CD14-positive monocyte (primary cell): ENCODE measurements at regions not wholly inside any gene's neighbourhood (a gene's known extent, or its start where the extent isn't known, plus 50 kb on each side); places are given as distances from the start of the nearest gene placed in this dataset.

Source experiments
- DNase-seq, 3 donors: peaks; one replicate each; pipeline ENCODE4 v3.0.0-alpha.2; 2011 to 2022
- H2AFZ ChIP-seq: 2 replicates; pipeline ENCODE4 v1.6.0; 2012; ENCODE audit warnings: mild to moderate bottlenecking, low read depth, low read length, inconsistent platforms; ENCODE audit not compliant: insufficient read depth, poor library complexity, severe bottlenecking
- H3K27ac ChIP-seq, 2 donors: 1 replicate in 1 of 2; 2 replicates in 1 of 2; pipeline ENCODE4 v1.5.1; 2012 to 2013; ENCODE audit warnings: low read length in 2 of 2, control low read depth in 1 of 2, inconsistent platforms in 1 of 2, low read depth in 1 of 2, mild to moderate bottlenecking in 1 of 2
- H3K27me3 ChIP-seq, 2 donors: one replicate each; pipeline versions ENCODE4 v1.6.0 to v1.6.1; 2011 to 2013; ENCODE audit warnings: low read length in 2 of 2; ENCODE audit not compliant: control insufficient read depth in 2 of 2, insufficient read depth in 2 of 2
- H3K36me3 ChIP-seq, 2 donors: replicated peaks in 1 of 2; 1 replicate in 1 of 2; 2 replicates in 1 of 2; pipeline versions ENCODE4 v1.5.1 to v1.6.1; 2012 to 2013; ENCODE audit warnings: low read length in 2 of 2, control low read depth in 1 of 2, inconsistent platforms in 1 of 2, mild to moderate bottlenecking in 1 of 2; ENCODE audit not compliant: insufficient read depth in 2 of 2, control insufficient read depth in 1 of 2
- H3K4me1 ChIP-seq, 2 donors: 1 replicate in 1 of 2; 2 replicates in 1 of 2; pipeline versions ENCODE4 v1.5.1 to v1.6.1; 2012 to 2013; ENCODE audit warnings: low read length in 2 of 2, control low read depth in 1 of 2, inconsistent platforms in 1 of 2, mild to moderate bottlenecking in 1 of 2, moderate library complexity in 1 of 2; ENCODE audit not compliant: insufficient read depth in 2 of 2, control insufficient read depth in 1 of 2
- H3K4me2 ChIP-seq: replicated peaks from 2 replicates; pipeline ENCODE3; 2012; ENCODE audit warnings: low read length, moderate library complexity, mild to moderate bottlenecking; ENCODE audit not compliant: poor library complexity, severe bottlenecking; ENCODE audit errors: extremely low read depth
- H3K4me3 ChIP-seq, 3 experiments: fragments of 200-600 bp in 1 of 3; sonication (generic) in 1 of 3; replicated peaks in 1 of 3; 1 replicate in 2 of 3; 2 replicates in 1 of 3; pipeline ENCODE4 v1.5.1; 2011 to 2013; ENCODE audit warnings: low read length in 3 of 3, mild to moderate bottlenecking in 3 of 3, control low read depth in 2 of 3, low read depth in 2 of 3, inconsistent platforms in 1 of 3, moderate library complexity in 1 of 3
- H3K79me2 ChIP-seq: 2 replicates; pipeline ENCODE4 v1.6.0; 2012; ENCODE audit warnings: mild to moderate bottlenecking, control low read depth, inconsistent platforms, low read length, moderate library complexity; ENCODE audit not compliant: insufficient read depth
- H3K9ac ChIP-seq: 2 replicates; pipeline ENCODE4 v1.6.0; 2017; ENCODE audit warnings: low read length, mild to moderate bottlenecking; ENCODE audit not compliant: insufficient read depth, poor library complexity, severe bottlenecking
- H3K9me3 ChIP-seq, 2 donors: replicated peaks in 1 of 2; 1 replicate in 1 of 2; 2 replicates in 1 of 2; pipeline versions ENCODE4 v1.5.1 to v1.6.1; 2012 to 2013; ENCODE audit warnings: low read length in 2 of 2, control low read depth in 1 of 2; ENCODE audit not compliant: control insufficient read depth in 1 of 2, insufficient read depth in 1 of 2
- H4K20me1 ChIP-seq: 2 replicates; pipeline ENCODE4 v1.6.0; 2012; ENCODE audit warnings: mild to moderate bottlenecking, low read length, control low read depth, moderate library complexity; ENCODE audit not compliant: insufficient read depth
- H3K27ac Mint-ChIP-seq, 7 donors: one replicate each; pipeline ENCODE4 v1.8.0; 2020; ENCODE audit warnings: mild to moderate bottlenecking in 7 of 7, mixed read lengths in 7 of 7, moderate library complexity in 6 of 7, inconsistent platforms in 2 of 7
- H3K27me3 Mint-ChIP-seq, 3 donors: one replicate each; pipeline ENCODE4 v1.8.0; 2021 to 2022; ENCODE audit warnings: low read depth in 3 of 3, mild to moderate bottlenecking in 3 of 3, mixed read lengths in 3 of 3, moderate library complexity in 3 of 3, inconsistent platforms in 1 of 3
- H3K36me3 Mint-ChIP-seq, 2 donors: one replicate each; pipeline ENCODE4 v1.8.0; 2020; ENCODE audit warnings: mixed read lengths in 2 of 2, inconsistent platforms in 1 of 2, mild to moderate bottlenecking in 1 of 2
- H3K4me1 Mint-ChIP-seq: one replicate; pipeline ENCODE4 v1.8.0; 2020; ENCODE audit warnings: mild to moderate bottlenecking, mixed read lengths
- H3K4me3 Mint-ChIP-seq, 2 donors: one replicate each; pipeline ENCODE4 v1.8.0; 2020; ENCODE audit warnings: mild to moderate bottlenecking in 2 of 2, mixed read lengths in 2 of 2, moderate library complexity in 1 of 2
- H3K9me3 Mint-ChIP-seq, 7 donors: one replicate each; pipeline ENCODE4 v1.8.0; 2020 to 2022; ENCODE audit warnings: mixed read lengths in 7 of 7, mild to moderate bottlenecking in 6 of 7, moderate library complexity in 6 of 7, inconsistent platforms in 2 of 7
- WGBS: methylation state at CpG from one replicate; pipeline ENCODE4 v1.1.5; 2013; ENCODE audit warnings: missing lambda C conversion rate; ENCODE audit not compliant: insufficient coverage; 5-methylcytosine and 5-hydroxymethylcytosine counted together
- intact Hi-C, 2 donors: fragments of 100-400 bp; cut with micrococcal nuclease; formaldehyde crosslinking; loops; one replicate each; pipeline versions ENCODE4 v1.15.0 to v1.15.1; 2023
- TF ChIP-seq, protein P1 (sequence below): fragments of 200-600 bp; IDR thresholded peaks from one replicate; pipeline ENCODE4 v1.8.0; 2022; ENCODE audit warnings: antibody characterized with exemption, mild to moderate bottlenecking

DNA sequence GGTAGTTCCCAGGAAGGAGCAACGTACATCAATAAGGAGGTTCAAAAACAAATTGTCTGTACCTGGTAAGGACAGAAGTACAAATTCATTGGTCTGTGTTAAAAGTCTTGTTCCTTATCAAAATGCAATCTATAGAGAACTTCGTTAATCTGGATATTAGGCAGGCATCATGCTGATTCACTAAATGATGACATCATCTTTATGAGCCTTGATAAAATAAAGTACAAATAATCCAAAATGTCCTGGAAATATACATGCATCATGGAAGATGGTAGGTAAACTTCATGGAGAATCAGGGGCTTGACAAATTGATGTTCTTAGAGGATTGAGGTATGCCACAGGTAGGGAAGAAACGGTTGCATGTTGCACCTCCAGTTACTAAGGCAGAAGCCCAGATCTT is 433.9 kb downstream of the TRIML1 start:
- no peak overlapping the region for H3K4me3 Mint-ChIP-seq
- intact Hi-C loops, result no loop called here
- H3K4me1 Mint-ChIP-seq, result no peaks in the 10 kb centered on the region
- Histone ChIP-seq H2AFZ (no peak overlapping the region), H3K27ac (no peak overlapping the region), H4K20me1 (no peaks in the 10 kb centered on the region), H3K36me3 (no peaks in the 10 kb centered on the region), H3K27me3 (no peaks in the 10 kb centered on the region), H3K79me2 (no peaks in the 10 kb centered on the region), H3K4me1 (no peaks in the 10 kb centered on the region), H3K9me3 (peaks cover 0 to 3% of the 10 kb centered on the region in 2 donors), H3K4me2 (no peak overlapping the region), H3K9ac (no peak overlapping the region), H3K4me3 (no peak overlapping the region)
- H3K9me3 Mint-ChIP-seq, result peaks cover 0 to 22% (median 7%) of the 10 kb centered on the region in 7 donors
- TF ChIP-seq, protein P1, sequence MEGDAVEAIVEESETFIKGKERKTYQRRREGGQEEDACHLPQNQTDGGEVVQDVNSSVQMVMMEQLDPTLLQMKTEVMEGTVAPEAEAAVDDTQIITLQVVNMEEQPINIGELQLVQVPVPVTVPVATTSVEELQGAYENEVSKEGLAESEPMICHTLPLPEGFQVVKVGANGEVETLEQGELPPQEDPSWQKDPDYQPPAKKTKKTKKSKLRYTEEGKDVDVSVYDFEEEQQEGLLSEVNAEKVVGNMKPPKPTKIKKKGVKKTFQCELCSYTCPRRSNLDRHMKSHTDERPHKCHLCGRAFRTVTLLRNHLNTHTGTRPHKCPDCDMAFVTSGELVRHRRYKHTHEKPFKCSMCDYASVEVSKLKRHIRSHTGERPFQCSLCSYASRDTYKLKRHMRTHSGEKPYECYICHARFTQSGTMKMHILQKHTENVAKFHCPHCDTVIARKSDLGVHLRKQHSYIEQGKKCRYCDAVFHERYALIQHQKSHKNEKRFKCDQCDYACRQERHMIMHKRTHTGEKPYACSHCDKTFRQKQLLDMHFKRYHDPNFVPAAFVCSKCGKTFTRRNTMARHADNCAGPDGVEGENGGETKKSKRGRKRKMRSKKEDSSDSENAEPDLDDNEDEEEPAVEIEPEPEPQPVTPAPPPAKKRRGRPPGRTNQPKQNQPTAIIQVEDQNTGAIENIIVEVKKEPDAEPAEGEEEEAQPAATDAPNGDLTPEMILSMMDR, result no peak
- no peak for DNase-seq
- no peak overlapping the region for H3K27ac Mint-ChIP-seq
- WGBS, result 60% methylated on average over 1 of the region's 3 CpGs
- H3K36me3 Mint-ChIP-seq, result no peaks in the 10 kb centered on the region
- H3K27me3 Mint-ChIP-seq, result peaks cover 0 to 1% (median 0%) of the 10 kb centered on the region in 3 donors

DNA sequence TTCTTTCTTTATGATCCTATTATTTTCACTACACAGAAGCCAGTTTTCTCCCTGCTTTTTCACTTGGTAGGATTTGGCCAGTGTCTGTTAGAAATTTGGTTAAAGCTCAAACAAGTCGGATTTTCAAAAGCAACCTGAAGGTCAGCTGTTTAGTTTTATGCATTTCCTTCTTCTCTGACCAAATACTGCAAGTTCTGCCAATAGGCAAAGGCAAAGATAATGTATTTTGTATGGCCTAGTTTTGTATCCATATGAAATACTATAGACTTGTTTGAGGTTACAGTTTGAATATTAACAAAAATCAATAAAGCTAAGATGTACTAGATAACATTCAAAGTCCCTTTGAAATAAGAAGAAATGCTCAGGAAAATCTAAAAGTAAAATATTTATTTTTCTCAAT is 439.4 kb downstream of the TRIML1 start:
- Histone ChIP-seq H3K27me3 (no peaks in the 10 kb centered on the region), H3K4me3 (no peak overlapping the region), H3K27ac (no peak overlapping the region), H3K9ac (no peak overlapping the region), H4K20me1 (no peaks in the 10 kb centered on the region), H3K4me1 (no peaks in the 10 kb centered on the region), H3K79me2 (no peaks in the 10 kb centered on the region), H2AFZ (no peak overlapping the region), H3K4me2 (no peak overlapping the region), H3K36me3 (no peaks in the 10 kb centered on the region), H3K9me3 (peaks cover 0 to 3% of the 10 kb centered on the region in 2 donors)
- no peaks in the 10 kb centered on the region for H3K36me3 Mint-ChIP-seq
- no peak overlapping the region for H3K27ac Mint-ChIP-seq
- H3K9me3 Mint-ChIP-seq, result peaks cover 0 to 31% (median 8%) of the 10 kb centered on the region in 7 donors
- no peak overlapping the region for H3K4me3 Mint-ChIP-seq
- intact Hi-C loops, result no loop called here
- H3K27me3 Mint-ChIP-seq, result peaks cover 0 to 1% (median 0%) of the 10 kb centered on the region in 3 donors
- TF ChIP-seq, protein P1, result no peak
- DNase-seq, result no peak
- no CpG with 5 or more reads among the region's 1 CpG for WGBS
- H3K4me1 Mint-ChIP-seq, result no peaks in the 10 kb centered on the region
